ENCODE measurements at regions not wholly inside any gene's neighbourhood (a gene's known extent, or its start where the extent isn't known, plus 50 kb on each side); places are given as distances from the start of the nearest gene placed in this dataset.
"Not testable (repeated sequence)": the region's sequence is repeated elsewhere in the genome, so short reads cannot be mapped to it uniquely, and the experiment has no call there.

DNA sequence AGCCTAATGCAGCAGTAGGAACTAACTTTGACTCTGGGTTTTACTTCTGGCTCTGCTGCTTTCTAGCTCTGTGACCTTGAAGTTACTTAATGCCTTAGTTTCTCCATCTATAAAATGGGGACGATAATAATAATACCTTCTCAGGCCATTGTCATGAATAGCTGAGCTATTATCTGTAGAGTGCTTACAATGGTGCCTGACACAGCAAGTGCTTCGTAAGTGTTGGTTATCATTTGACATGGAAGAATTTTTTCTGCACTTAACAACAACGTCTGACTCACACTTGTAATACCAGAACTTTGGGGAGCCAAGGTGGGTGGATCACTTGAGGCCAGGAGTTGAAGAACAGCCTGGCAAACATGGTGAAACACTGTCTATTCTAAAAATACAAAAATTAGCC, 140.5 kb downstream of the ARL4A start:
- H3K9ac ChIP-seq (ENCODE audit: low read length): no peak overlapping the region
- no peaks in the 10 kb centered on the region for H3K4me1 ChIP-seq (ENCODE audit: control insufficient read depth, insufficient read depth, low read length)
- no peaks in the 10 kb centered on the region for H3K27me3 ChIP-seq (replicated peaks; ENCODE audit: control insufficient read depth, insufficient read depth, low read length)
- DNase-seq (ENCODE audit: low read depth): no peak
- no peaks in the 10 kb centered on the region for H3K36me3 ChIP-seq (ENCODE audit: control insufficient read depth, insufficient read depth, low read length, severe bottlenecking)
- no peak overlapping the region for H3K4me3 ChIP-seq (ENCODE audit: low read length)
- H3K9me3 ChIP-seq (ENCODE audit: control insufficient read depth, low read length): no peaks in the 10 kb centered on the region

- no peak for DNase-seq (ENCODE audit: low read depth)
- H3K27me3 ChIP-seq (replicated peaks; ENCODE audit: control insufficient read depth, insufficient read depth, low read length): no peaks in the 10 kb centered on the region
Observed at GRCh38 chr7:12831024-12831423, 143.6 kb downstream of the ARL4A start.

GRCh38 chr7:12833829-12834228, 146.4 kb downstream of the ARL4A start:
- DNase-seq (ENCODE audit: low read depth): no peak
- no peak overlapping the region for H3K9ac ChIP-seq (ENCODE audit: low read length)
- H3K27me3 ChIP-seq (replicated peaks; ENCODE audit: control insufficient read depth, insufficient read depth, low read length): no peaks in the 10 kb centered on the region
- no peaks in the 10 kb centered on the region for H3K4me1 ChIP-seq (ENCODE audit: control insufficient read depth, insufficient read depth, low read length)
- H3K4me3 ChIP-seq (ENCODE audit: low read length): no peak overlapping the region
- no peaks in the 10 kb centered on the region for H3K36me3 ChIP-seq (ENCODE audit: control insufficient read depth, insufficient read depth, low read length, severe bottlenecking)
- peaks cover 16% of the 10 kb centered on the region for H3K9me3 ChIP-seq (ENCODE audit: control insufficient read depth, low read length)

More at GRCh38 chr7:12831024-12831423, 143.6 kb downstream of the ARL4A start:
- Histone ChIP-seq H3K9me3 (ENCODE audit: control insufficient read depth, low read length) (peaks cover 16% of the 10 kb centered on the region), H3K36me3 (ENCODE audit: control insufficient read depth, insufficient read depth, low read length, severe bottlenecking) (no peaks in the 10 kb centered on the region), H3K4me1 (ENCODE audit: control insufficient read depth, insufficient read depth, low read length) (no peaks in the 10 kb centered on the region), H3K9ac (ENCODE audit: low read length) (no peak overlapping the region), H3K4me3 (ENCODE audit: low read length) (no peak overlapping the region)

- H3K9ac ChIP-seq (ENCODE audit: low read length): no peak overlapping the region
- no peak for DNase-seq (ENCODE audit: low read depth)
- H3K27me3 ChIP-seq (replicated peaks; ENCODE audit: control insufficient read depth, insufficient read depth, low read length): no peaks in the 10 kb centered on the region
Observed at GRCh38 chr7:12834782-12835181, 147.3 kb downstream of the ARL4A start.

DNA sequence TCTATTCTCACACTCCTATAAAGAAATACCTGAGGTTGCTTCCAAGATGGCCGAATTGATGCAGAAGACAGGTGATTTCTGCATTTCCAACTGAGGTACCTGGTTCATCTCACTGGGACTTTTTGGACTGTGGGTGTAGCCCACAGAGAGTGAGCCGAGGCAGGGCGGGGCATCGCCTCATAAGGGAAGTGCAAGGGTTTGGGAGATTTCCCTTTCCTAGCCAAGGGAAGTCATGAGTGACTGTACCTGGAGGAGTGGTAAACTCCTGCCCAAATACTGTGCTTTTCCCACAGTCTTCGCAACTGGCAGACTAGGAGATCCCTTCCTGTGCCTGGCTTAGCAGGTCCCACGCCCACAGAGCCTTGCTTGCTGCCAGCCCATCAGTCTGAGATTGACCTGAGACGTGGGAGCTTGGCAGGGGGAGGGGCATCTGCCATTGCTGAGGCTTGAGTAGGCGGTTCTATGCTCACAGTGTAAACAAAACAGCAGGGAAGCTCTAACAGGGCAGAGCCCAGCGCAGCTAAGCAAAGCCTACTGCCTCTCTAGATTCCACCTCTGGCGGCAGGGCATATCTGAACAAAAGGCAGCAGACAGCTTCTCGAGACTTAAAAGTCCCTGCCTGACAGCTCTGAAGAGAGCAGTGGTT, 152.2 kb downstream of the ARL4A start:
- Histone ChIP-seq H3K9me3 (ENCODE audit: control insufficient read depth, low read length) (peaks cover 8% of the 10 kb centered on the region), H3K36me3 (ENCODE audit: control insufficient read depth, insufficient read depth, low read length, severe bottlenecking) (no peaks in the 10 kb centered on the region), H3K9ac (ENCODE audit: low read length) (no peak overlapping the region), H3K4me3 (ENCODE audit: low read length) (no peak overlapping the region), H3K27me3 (replicated peaks; ENCODE audit: control insufficient read depth, insufficient read depth, low read length) (no peaks in the 10 kb centered on the region), H3K4me1 (ENCODE audit: control insufficient read depth, insufficient read depth, low read length) (no peaks in the 10 kb centered on the region)
- no peak for DNase-seq (ENCODE audit: low read depth)

More at GRCh38 chr7:12834782-12835181, 147.3 kb downstream of the ARL4A start:
- no peaks in the 10 kb centered on the region for H3K4me1 ChIP-seq (ENCODE audit: control insufficient read depth, insufficient read depth, low read length)
- H3K4me3 ChIP-seq (ENCODE audit: low read length): no peak overlapping the region
- H3K9me3 ChIP-seq (ENCODE audit: control insufficient read depth, low read length): peaks cover 16% of the 10 kb centered on the region
- no peaks in the 10 kb centered on the region for H3K36me3 ChIP-seq (ENCODE audit: control insufficient read depth, insufficient read depth, low read length, severe bottlenecking)

- H3K9me3 ChIP-seq (ENCODE audit: control insufficient read depth, low read length): peaks cover 27% of the 10 kb centered on the region
- H3K4me1 ChIP-seq (ENCODE audit: control insufficient read depth, insufficient read depth, low read length); H3K27me3 ChIP-seq (replicated peaks; ENCODE audit: control insufficient read depth, insufficient read depth, low read length); H3K4me3 ChIP-seq (ENCODE audit: low read length); H3K9ac ChIP-seq (ENCODE audit: low read length); H3K36me3 ChIP-seq (ENCODE audit: control insufficient read depth, insufficient read depth, low read length, severe bottlenecking); DNase-seq (ENCODE audit: low read depth): not testable (repeated sequence)
Observed at GRCh38 chr7:12844732-12845131, 157.3 kb downstream of the ARL4A start.

- Histone ChIP-seq H3K36me3 (ENCODE audit: control insufficient read depth, insufficient read depth, low read length, severe bottlenecking) (no peaks in the 10 kb centered on the region), H3K4me1 (ENCODE audit: control insufficient read depth, insufficient read depth, low read length) (no peaks in the 10 kb centered on the region), H3K9ac (ENCODE audit: low read length) (no peak overlapping the region), H3K27me3 (replicated peaks; ENCODE audit: control insufficient read depth, insufficient read depth, low read length) (no peaks in the 10 kb centered on the region), H3K9me3 (ENCODE audit: control insufficient read depth, low read length) (peaks cover 27% of the 10 kb centered on the region), H3K4me3 (ENCODE audit: low read length) (no peak overlapping the region)
- DNase-seq (ENCODE audit: low read depth): no peak
Observed at GRCh38 chr7:12847001-12847400, 159.6 kb downstream of the ARL4A start.

- Histone ChIP-seq H3K27me3 (replicated peaks; ENCODE audit: control insufficient read depth, insufficient read depth, low read length) (no peaks in the 10 kb centered on the region), H3K9ac (ENCODE audit: low read length) (no peak overlapping the region), H3K36me3 (ENCODE audit: control insufficient read depth, insufficient read depth, low read length, severe bottlenecking) (no peaks in the 10 kb centered on the region), H3K4me1 (ENCODE audit: control insufficient read depth, insufficient read depth, low read length) (no peaks in the 10 kb centered on the region), H3K4me3 (ENCODE audit: low read length) (no peak overlapping the region), H3K9me3 (ENCODE audit: control insufficient read depth, low read length) (peaks cover 17% of the 10 kb centered on the region)
- no peak for DNase-seq (ENCODE audit: low read depth)
Observed at GRCh38 chr7:12851142-12851541, 163.7 kb downstream of the ARL4A start.

- no peaks in the 10 kb centered on the region for H3K36me3 ChIP-seq (ENCODE audit: control insufficient read depth, insufficient read depth, low read length, severe bottlenecking)
- no peaks in the 10 kb centered on the region for H3K4me1 ChIP-seq (ENCODE audit: control insufficient read depth, insufficient read depth, low read length)
- peaks cover 12% of the 10 kb centered on the region for H3K9me3 ChIP-seq (ENCODE audit: control insufficient read depth, low read length)
- no peak overlapping the region for H3K4me3 ChIP-seq (ENCODE audit: low read length)
- no peak overlapping the region for H3K9ac ChIP-seq (ENCODE audit: low read length)
- DNase-seq (ENCODE audit: low read depth): no peak
- no peaks in the 10 kb centered on the region for H3K27me3 ChIP-seq (replicated peaks; ENCODE audit: control insufficient read depth, insufficient read depth, low read length)
Observed at GRCh38 chr7:12851841-12852240, 164.4 kb downstream of the ARL4A start.

- no peaks in the 10 kb centered on the region for H3K36me3 ChIP-seq (ENCODE audit: control insufficient read depth, insufficient read depth, low read length, severe bottlenecking)
- no peak overlapping the region for H3K9ac ChIP-seq (ENCODE audit: low read length)
- no peaks in the 10 kb centered on the region for H3K27me3 ChIP-seq (replicated peaks; ENCODE audit: control insufficient read depth, insufficient read depth, low read length)
- no peak for DNase-seq (ENCODE audit: low read depth)
- H3K9me3 ChIP-seq (ENCODE audit: control insufficient read depth, low read length): no peaks in the 10 kb centered on the region
- H3K4me3 ChIP-seq (ENCODE audit: low read length): no peak overlapping the region
- H3K4me1 ChIP-seq (ENCODE audit: control insufficient read depth, insufficient read depth, low read length): no peaks in the 10 kb centered on the region
Observed at GRCh38 chr7:12855036-12855435, 167.6 kb downstream of the ARL4A start.

- H3K36me3 ChIP-seq (ENCODE audit: control insufficient read depth, insufficient read depth, low read length, severe bottlenecking): no peaks in the 10 kb centered on the region
- no peaks in the 10 kb centered on the region for H3K27me3 ChIP-seq (replicated peaks; ENCODE audit: control insufficient read depth, insufficient read depth, low read length)
- no peaks in the 10 kb centered on the region for H3K4me1 ChIP-seq (ENCODE audit: control insufficient read depth, insufficient read depth, low read length)
- H3K9ac ChIP-seq (ENCODE audit: low read length): no peak overlapping the region
- H3K9me3 ChIP-seq (ENCODE audit: control insufficient read depth, low read length): no peaks in the 10 kb centered on the region
- no peak for DNase-seq (ENCODE audit: low read depth)
- H3K4me3 ChIP-seq (ENCODE audit: low read length): no peak overlapping the region
Observed at GRCh38 chr7:12859761-12860160, 172.3 kb downstream of the ARL4A start.

GRCh38 chr7:12861070-12861469, 173.6 kb downstream of the ARL4A start:
- no peak for DNase-seq (ENCODE audit: low read depth)
- no peaks in the 10 kb centered on the region for H3K4me1 ChIP-seq (ENCODE audit: control insufficient read depth, insufficient read depth, low read length)
- no peaks in the 10 kb centered on the region for H3K27me3 ChIP-seq (replicated peaks; ENCODE audit: control insufficient read depth, insufficient read depth, low read length)
- no peak overlapping the region for H3K9ac ChIP-seq (ENCODE audit: low read length)
- no peaks in the 10 kb centered on the region for H3K36me3 ChIP-seq (ENCODE audit: control insufficient read depth, insufficient read depth, low read length, severe bottlenecking)
- H3K4me3 ChIP-seq (ENCODE audit: low read length): no peak overlapping the region
- no peaks in the 10 kb centered on the region for H3K9me3 ChIP-seq (ENCODE audit: control insufficient read depth, low read length)
